COLO668 (cell line): ENCODE measurements at regions not wholly inside any gene's neighbourhood (a gene's known extent, or its start where the extent isn't known, plus 50 kb on each side); places are given as distances from the start of the nearest gene placed in this dataset.
A peak's percentile ranks its signal among the peaks of the same experiment; 100 is the strongest.
"Not testable (repeated sequence)": the region's sequence is repeated elsewhere in the genome, so short reads cannot be mapped to it uniquely, and the experiment has no call there.

Source experiments
- DNase-seq: peaks from one replicate; lab custom pipeline; 2025; ENCODE audit not compliant: unreplicated experiment; lab: John Stamatoyannopoulos, UW

DNA sequence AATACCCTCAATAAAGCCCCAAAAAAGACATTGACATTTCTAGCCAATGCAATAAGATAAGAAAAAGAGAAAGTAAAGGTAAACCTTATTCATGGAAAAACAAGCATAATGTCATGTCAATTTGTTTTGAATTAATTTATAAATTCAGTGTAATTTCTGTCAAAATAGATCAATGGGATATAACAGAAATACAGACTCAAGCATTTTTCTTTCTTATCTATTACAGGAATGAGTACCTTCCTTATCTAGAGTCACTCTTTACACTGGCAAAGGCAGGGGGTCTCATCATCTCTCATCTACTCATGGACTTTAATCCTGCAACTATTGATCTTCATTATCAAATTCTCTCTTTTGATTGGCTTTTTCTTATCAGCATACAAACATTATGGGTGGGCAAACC is 127.1 kb upstream of the SHH start:
- DNase-seq, result no peak

GRCh38 chr7:155938129-155938528 is 125.9 kb upstream of the SHH start:
- no peak for DNase-seq

- no peak for DNase-seq
Observed at GRCh38 chr7:155935726-155936125, 123.5 kb upstream of the SHH start.

- DNase-seq, result no peak
Observed at GRCh38 chr7:155935005-155935557, 122.8 kb upstream of the SHH start.

DNA sequence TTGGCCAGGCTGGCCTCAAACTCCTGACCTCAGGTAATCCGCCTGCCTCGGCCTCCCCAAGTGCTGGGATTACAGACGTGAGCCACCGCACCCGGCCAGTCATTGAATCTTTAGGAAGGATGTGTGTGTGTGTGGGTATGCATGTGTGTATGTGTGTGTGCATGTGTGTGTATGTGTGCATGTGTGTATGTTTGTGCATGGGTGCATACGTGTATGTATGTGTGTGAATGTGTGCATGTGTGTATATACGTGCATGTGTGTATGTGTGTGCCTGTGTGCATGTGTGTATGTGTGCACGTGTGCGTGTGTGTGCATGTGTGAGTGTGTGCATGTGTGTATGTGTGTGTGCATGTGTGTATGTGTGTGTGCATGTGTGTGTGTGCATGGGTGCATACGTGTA is 120.1 kb upstream of the SHH start:
- DNase-seq, result not testable (repeated sequence)

GRCh38 chr7:155931396-155932085 is 119.3 kb upstream of the SHH start:
- no peak for DNase-seq

- no peak for DNase-seq
Observed at GRCh38 chr7:155930527-155930926, 118.3 kb upstream of the SHH start.

DNA sequence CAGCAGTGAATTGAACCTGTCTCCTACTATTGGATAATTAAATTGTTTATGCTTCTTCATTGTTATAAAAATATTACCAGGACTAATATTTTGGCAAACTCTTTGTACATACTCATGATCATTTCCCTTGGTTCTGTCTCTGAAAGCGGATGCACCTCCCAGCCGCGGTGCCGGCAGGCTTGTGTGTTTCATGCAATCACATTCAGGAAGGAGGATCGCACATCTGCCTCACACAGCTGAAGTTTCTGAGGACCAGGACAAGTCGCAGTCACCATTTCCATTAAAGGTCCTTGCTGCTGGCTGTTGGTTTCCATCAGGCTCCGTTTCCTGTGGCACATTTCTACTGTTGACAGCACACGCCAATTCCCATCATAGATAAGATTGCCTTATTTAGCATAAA is 117.8 kb upstream of the SHH start:
- no peak for DNase-seq

GRCh38 chr7:155928583-155928982 is 116.3 kb upstream of the SHH start:
- DNase-seq, result no peak

GRCh38 chr7:155927905-155928304 is 115.6 kb upstream of the SHH start:
- no peak for DNase-seq

- DNase-seq, result no peak
Observed at GRCh38 chr7:155925682-155926081, 113.4 kb upstream of the SHH start.

- DNase-seq, result peak; percentile 5
Observed at GRCh38 chr7:155922067-155922816, 110.0 kb upstream of the SHH start.

DNA sequence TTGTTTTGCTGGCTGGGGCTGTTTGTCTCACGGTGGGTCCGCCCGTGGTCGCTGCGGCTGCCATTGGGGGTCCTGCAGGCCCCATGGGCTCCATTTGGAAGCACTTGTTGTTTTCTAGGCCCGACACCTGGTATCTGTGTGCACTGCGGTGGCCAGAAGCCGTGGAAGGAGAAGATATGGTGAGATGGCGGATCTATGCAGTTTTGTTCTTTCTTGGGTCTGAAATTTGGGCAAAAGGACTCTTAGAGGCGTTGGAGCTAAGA is 109.5 kb upstream of the SHH start:
- DNase-seq, result no peak

GRCh38 chr7:155921086-155921803 is 109.0 kb upstream of the SHH start:
- DNase-seq, result no peak

GRCh38 chr7:155920068-155920461 is 107.8 kb upstream of the SHH start:
- DNase-seq, result no peak

GRCh38 chr7:155919391-155920067 is 107.3 kb upstream of the SHH start:
- DNase-seq, result no peak

- no peak for DNase-seq
Observed at GRCh38 chr7:155918720-155919390, 106.6 kb upstream of the SHH start.

DNA sequence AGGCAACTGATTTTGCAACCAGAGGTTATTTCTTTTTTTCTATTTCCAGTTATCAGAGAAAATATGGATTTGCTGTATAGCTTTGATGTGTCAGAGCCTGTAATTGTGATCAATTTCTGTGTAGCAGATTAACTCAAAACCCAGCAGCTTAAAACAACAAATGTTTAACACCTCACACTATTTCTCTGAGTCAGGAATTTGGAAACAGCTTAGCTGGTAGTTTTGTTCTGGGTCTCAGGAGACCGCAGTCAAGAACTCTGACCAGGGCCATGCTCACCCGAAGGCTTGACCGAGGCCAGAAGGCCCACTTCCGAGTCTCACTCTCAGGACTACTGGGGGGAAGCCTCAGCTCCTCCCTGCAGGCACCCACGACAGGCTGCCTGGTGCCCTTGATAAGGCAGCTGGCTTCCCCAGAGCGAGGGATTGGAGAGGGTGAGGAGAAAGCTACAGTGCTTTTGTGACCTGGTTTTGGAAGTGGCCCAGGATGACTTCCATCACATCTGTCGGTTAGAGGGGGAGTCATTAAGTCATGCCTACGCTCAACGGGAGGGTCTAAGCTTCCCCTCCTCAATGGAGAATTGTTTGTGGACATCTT is 105.7 kb upstream of the SHH start:
- DNase-seq, result no peak

DNA sequence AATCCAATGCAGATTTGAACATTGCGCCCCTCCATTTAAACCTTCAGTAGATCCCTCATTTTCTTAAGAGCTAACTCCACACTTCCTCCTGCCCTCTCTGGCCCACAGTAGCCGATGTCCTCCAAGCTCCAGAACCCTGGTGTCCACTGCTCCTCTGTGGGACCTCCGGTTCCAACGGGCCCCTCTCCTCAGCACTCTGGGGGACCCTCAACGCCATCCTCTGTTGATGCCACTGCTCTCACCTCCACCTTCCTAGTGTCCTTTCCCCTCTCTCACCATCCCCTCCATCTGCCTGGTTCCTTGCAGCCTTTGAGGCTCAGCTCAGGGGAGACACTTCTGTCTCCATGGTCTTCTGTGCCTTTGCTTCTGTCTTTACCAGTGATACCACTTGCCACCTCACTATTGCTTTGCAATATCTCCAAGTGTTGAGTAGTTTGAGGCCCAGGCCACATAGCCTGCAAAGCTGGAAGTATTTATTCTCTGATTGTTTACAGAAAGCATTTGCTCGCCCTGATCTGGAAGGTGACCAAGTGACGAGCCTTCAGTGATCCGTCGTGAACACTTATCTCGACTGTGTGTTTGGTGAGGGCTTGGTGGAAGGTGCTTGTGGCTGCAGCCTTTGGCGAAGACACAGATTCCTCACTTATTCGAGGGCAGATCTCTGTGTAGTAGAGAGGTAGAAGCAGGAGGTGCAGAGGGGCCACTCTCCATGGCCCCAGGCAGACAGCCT is 104.8 kb upstream of the SHH start:
- no peak for DNase-seq

GRCh38 chr7:155914341-155914740 is 102.1 kb upstream of the SHH start:
- DNase-seq, result no peak
